ACC112 (cell line): ENCODE measurements at regions not wholly inside any gene's neighbourhood (a gene's known extent, or its start where the extent isn't known, plus 50 kb on each side); places are given as distances from the start of the nearest gene placed in this dataset.
"Not testable (repeated sequence)": the region's sequence is repeated elsewhere in the genome, so short reads cannot be mapped to it uniquely, and the experiment has no call there.

Source experiments
- H2AFZ ChIP-seq: fragments of 200-600 bp; sonication (generic); one replicate; pipeline ENCODE4 v1.6.0; 2017; ENCODE audit warnings: antibody characterized with exemption, low read length; ENCODE audit not compliant: unreplicated experiment
- H3K27ac ChIP-seq: fragments of 200-600 bp; sonication (generic); 2 replicates; pipeline ENCODE4 v1.5.1; 2014; ENCODE audit warnings: low read depth, mild to moderate bottlenecking, antibody characterized with exemption, low read length, moderate library complexity
- H3K27me3 ChIP-seq: fragments of 200-600 bp; sonication (generic); 2 replicates; pipeline ENCODE4 v1.6.1; 2014; ENCODE audit warnings: mild to moderate bottlenecking, antibody characterized with exemption, low read length, moderate library complexity, mixed read lengths; ENCODE audit not compliant: insufficient read depth
- H3K36me3 ChIP-seq: fragments of 200-600 bp; sonication (generic); 2 replicates; pipeline ENCODE4 v1.6.1; 2016; ENCODE audit warnings: mild to moderate bottlenecking, antibody characterized with exemption, low read length, moderate library complexity, mixed read lengths; ENCODE audit not compliant: insufficient read depth
- H3K4me1 ChIP-seq: fragments of 200-600 bp; sonication (generic); one replicate; pipeline ENCODE4 v1.6.1; 2016; ENCODE audit warnings: low read length, mixed read lengths; ENCODE audit not compliant: insufficient read depth, unreplicated experiment, control insufficient read depth
- H3K4me3 ChIP-seq: fragments of 200-600 bp; sonication (generic); 2 replicates; pipeline ENCODE4 v1.5.1; 2014; ENCODE audit warnings: mild to moderate bottlenecking, low read depth, low read length
- H3K79me2 ChIP-seq: fragments of 200-600 bp; sonication (generic); one replicate; pipeline ENCODE4 v1.6.0; 2016; ENCODE audit warnings: low read length; ENCODE audit not compliant: control insufficient read depth, unreplicated experiment, insufficient read depth

- peaks cover 16% of the 10 kb centered on the region for H3K4me1 ChIP-seq
- not testable (repeated sequence) for H3K79me2 ChIP-seq, H3K27ac ChIP-seq, H3K27me3 ChIP-seq, H3K36me3 ChIP-seq, H2AFZ ChIP-seq, H3K4me3 ChIP-seq
Measured at GRCh38 chr16:21525956-21526922, 73.1 kb upstream of the METTL9 start.

GRCh38 chr16:21526923-21527807 lies 72.2 kb upstream of the METTL9 start:
- Histone ChIP-seq H3K27ac (no peak overlapping the region), H3K4me3 (no peak overlapping the region), H2AFZ (no peak overlapping the region), H3K27me3 (no peaks in the 10 kb centered on the region), H3K79me2 (no peaks in the 10 kb centered on the region), H3K4me1 (peaks cover 10% of the 10 kb centered on the region), H3K36me3 (no peaks in the 10 kb centered on the region)

GRCh38 chr16:21529060-21529658 lies 70.2 kb upstream of the METTL9 start:
- not testable (repeated sequence) for H2AFZ ChIP-seq, H3K27me3 ChIP-seq, H3K36me3 ChIP-seq, H3K4me3 ChIP-seq, H3K4me1 ChIP-seq, H3K79me2 ChIP-seq, H3K27ac ChIP-seq

- H2AFZ ChIP-seq, H3K4me1 ChIP-seq, H3K36me3 ChIP-seq, H3K79me2 ChIP-seq, H3K27ac ChIP-seq, H3K27me3 ChIP-seq, H3K4me3 ChIP-seq: not testable (repeated sequence)
Measured at GRCh38 chr16:21530729-21531383, 68.5 kb upstream of the METTL9 start.

GRCh38 chr16:21532996-21533395 lies 66.4 kb upstream of the METTL9 start:
- H3K4me3 ChIP-seq, H3K36me3 ChIP-seq, H3K27ac ChIP-seq, H3K4me1 ChIP-seq, H3K27me3 ChIP-seq, H3K79me2 ChIP-seq, H2AFZ ChIP-seq: not testable (repeated sequence)

GRCh38 chr16:21533474-21533873 lies 65.9 kb upstream of the METTL9 start:
- H2AFZ ChIP-seq, H3K27ac ChIP-seq, H3K79me2 ChIP-seq, H3K4me3 ChIP-seq, H3K36me3 ChIP-seq, H3K27me3 ChIP-seq, H3K4me1 ChIP-seq: not testable (repeated sequence)

- not testable (repeated sequence) for H3K27me3 ChIP-seq, H3K79me2 ChIP-seq, H3K4me3 ChIP-seq, H3K36me3 ChIP-seq, H2AFZ ChIP-seq, H3K27ac ChIP-seq, H3K4me1 ChIP-seq
Measured at GRCh38 chr16:21534561-21534960, 64.8 kb upstream of the METTL9 start.

- not testable (repeated sequence) for H3K4me1 ChIP-seq, H2AFZ ChIP-seq, H3K27ac ChIP-seq, H3K4me3 ChIP-seq, H3K27me3 ChIP-seq, H3K36me3 ChIP-seq, H3K79me2 ChIP-seq
Measured at GRCh38 chr16:21535201-21535600, 64.2 kb upstream of the METTL9 start.

GRCh38 chr16:21536740-21537139 lies 62.6 kb upstream of the METTL9 start:
- H3K79me2 ChIP-seq, H3K36me3 ChIP-seq, H2AFZ ChIP-seq, H3K4me1 ChIP-seq, H3K27me3 ChIP-seq, H3K4me3 ChIP-seq, H3K27ac ChIP-seq: not testable (repeated sequence)

- H3K27me3 ChIP-seq, H3K79me2 ChIP-seq: not testable (repeated sequence)
Measured at GRCh38 chr16:21537598-21537997, 61.8 kb upstream of the METTL9 start.

More at GRCh38 chr16:21537598-21537997, 61.8 kb upstream of the METTL9 start:
- not testable (repeated sequence) for H3K4me3 ChIP-seq, H2AFZ ChIP-seq, H3K36me3 ChIP-seq, H3K27ac ChIP-seq, H3K4me1 ChIP-seq
